SW480 (cell line): ENCODE measurements at regions not wholly inside any gene's neighbourhood (a gene's known extent, or its start where the extent isn't known, plus 50 kb on each side); places are given as distances from the start of the nearest gene placed in this dataset.
A peak's percentile ranks its signal among the peaks of the same experiment; 100 is the strongest.
"Not testable (repeated sequence)": the region's sequence is repeated elsewhere in the genome, so short reads cannot be mapped to it uniquely, and the experiment has no call there.

Experiments
- DNase-seq: peaks from one replicate; pipeline ENCODE4 v3.0.0-alpha.2; 2016; ENCODE audit warnings: low spot score

GRCh38 chr14:99995700-99996356 is 69.4 kb upstream of the EVL start:
- DNase-seq, result peak; percentile 57

- no peak for DNase-seq
Measured at GRCh38 chr14:99996951-99997571, 68.2 kb upstream of the EVL start.

- DNase-seq, result not testable (repeated sequence)
Measured at GRCh38 chr14:100000398-100000797, 64.8 kb upstream of the EVL start.

- no peak for DNase-seq
Measured at GRCh38 chr14:100004392-100004791, 60.8 kb upstream of the EVL start.

GRCh38 chr14:100007254-100007653 is 58.0 kb upstream of the EVL start:
- no peak for DNase-seq

GRCh38 chr14:100009802-100010201 is 55.4 kb upstream of the EVL start:
- not testable (repeated sequence) for DNase-seq

- no peak for DNase-seq
Measured at GRCh38 chr14:100010679-100011078, 54.5 kb upstream of the EVL start.

GRCh38 chr14:100011628-100012325 is 53.4 kb upstream of the EVL start:
- DNase-seq, result no peak

GRCh38 chr14:100012478-100013327 is 52.5 kb upstream of the EVL start:
- DNase-seq, result no peak

GRCh38 chr14:100015251-100015655 is 50.0 kb upstream of the EVL start:
- DNase-seq, result no peak
